Brain pericyte (primary cell): ENCODE measurements at regions not wholly inside any gene's neighbourhood (a gene's known extent, or its start where the extent isn't known, plus 50 kb on each side); places are given as distances from the start of the nearest gene placed in this dataset.
"Not testable (repeated sequence)": the region's sequence is repeated elsewhere in the genome, so short reads cannot be mapped to it uniquely, and the experiment has no call there.

ENCODE experiments used
- DNase-seq: peaks from one replicate; pipeline ENCODE4 v3.0.0-alpha.2; 2012; ENCODE audit warnings: low read depth, low spot score

- no peak for DNase-seq
Measured at GRCh38 chr20:51189814-51190782, 167.2 kb upstream of the KCNG1 start.

GRCh38 chr20:51188941-51189340 lies 166.0 kb upstream of the KCNG1 start:
- no peak for DNase-seq

DNA sequence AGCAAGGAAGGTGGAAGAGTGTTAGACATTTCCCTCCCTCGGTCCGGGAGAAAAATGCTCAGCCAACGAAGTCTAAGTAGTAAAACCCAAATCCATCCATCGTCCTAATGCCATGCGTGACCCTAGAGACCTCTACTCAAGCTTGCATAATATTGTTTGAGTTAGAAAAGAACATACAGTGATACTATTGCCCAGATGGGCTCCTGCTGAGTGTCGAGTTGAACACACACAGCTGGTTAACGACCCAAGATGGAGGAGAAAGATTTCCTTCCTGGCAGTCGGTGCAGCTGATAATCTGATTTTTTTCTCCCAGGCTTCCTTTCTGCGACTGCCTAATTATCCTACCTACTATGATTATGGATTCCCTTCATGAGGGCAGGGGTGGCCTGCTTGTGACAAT lies 164.4 kb upstream of the KCNG1 start:
- DNase-seq = no peak

DNA sequence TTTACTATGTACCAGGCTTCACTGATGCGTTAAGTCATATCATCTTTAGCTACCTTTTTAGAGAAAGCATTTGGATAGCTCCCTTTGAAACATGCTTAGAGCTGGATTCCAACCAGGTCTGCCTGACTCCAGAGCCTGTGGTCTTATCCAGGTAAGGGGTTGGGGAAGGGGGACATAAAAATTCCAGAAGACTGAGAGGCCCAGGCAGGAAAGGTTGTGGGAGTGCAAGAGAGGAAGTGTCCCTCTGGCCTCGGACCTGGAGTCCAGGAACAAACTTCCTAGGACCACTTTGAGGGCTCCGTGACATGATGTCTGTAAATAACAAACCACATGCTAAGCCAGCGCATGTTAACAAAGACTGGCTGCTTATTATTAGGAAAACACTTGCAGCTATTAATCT lies 163.0 kb upstream of the KCNG1 start:
- DNase-seq = no peak

GRCh38 chr20:51185277-51185676 lies 162.4 kb upstream of the KCNG1 start:
- DNase-seq = no peak

DNA sequence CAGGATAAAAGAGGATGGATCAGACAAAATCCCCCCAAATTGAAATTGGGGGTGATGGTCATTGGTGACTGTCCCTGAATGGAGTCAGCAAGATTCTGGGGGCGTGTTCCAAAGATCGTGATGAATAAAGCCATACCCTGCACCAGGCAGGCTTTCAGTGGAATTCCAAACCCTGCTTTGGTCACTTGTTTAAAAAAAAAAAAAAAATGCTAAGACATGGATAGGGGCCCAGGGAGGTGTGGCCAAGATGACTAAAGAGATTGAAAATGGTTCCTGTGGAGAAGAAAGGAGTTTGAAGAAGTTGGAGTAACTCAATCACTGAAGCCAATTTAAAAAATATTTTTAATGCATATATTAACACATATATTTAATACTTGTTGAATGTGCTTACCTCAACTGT lies 161.4 kb upstream of the KCNG1 start:
- no peak for DNase-seq

- DNase-seq = no peak
Measured at GRCh38 chr20:51183451-51183850, 160.5 kb upstream of the KCNG1 start.

DNA sequence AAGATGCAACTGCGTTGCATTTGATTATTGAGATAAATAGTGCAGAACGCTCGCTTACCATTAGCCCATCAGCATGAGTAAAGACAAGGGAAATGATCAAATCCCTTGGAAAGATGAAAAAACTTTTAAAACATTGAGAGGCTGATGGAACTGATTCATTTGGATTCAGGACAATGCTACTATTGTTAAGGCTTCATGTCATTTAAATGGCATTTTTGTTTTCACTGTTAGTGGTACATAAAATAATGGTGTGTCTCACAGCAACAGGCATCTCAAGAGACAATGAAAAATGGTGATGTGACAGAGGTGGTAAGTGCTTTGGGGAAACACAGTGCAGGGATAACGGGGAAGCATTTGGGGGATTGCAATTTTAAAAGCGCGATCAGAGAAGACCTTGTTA lies 159.7 kb upstream of the KCNG1 start:
- DNase-seq = no peak

DNA sequence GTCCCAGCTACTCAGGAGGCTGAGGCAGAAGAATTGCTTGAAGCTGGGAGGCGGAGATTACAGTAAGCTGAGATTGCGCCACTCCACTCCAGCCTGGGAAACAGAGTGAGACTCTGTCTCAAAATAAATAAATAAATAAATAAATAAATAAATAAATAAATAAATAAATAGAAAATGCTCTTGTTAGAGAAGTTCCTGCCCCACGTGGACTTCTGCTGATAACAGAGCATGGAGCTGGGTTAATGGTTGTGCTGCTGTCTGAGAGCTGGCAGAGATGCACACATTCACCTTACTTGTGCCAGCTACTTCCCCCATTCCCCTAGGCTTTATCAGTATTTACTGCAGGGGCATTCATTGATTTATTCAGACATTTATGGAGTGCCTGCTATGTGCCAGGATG lies 155.2 kb upstream of the KCNG1 start:
- no peak for DNase-seq

GRCh38 chr20:51176876-51177275 lies 154.0 kb upstream of the KCNG1 start:
- DNase-seq = no peak

DNA sequence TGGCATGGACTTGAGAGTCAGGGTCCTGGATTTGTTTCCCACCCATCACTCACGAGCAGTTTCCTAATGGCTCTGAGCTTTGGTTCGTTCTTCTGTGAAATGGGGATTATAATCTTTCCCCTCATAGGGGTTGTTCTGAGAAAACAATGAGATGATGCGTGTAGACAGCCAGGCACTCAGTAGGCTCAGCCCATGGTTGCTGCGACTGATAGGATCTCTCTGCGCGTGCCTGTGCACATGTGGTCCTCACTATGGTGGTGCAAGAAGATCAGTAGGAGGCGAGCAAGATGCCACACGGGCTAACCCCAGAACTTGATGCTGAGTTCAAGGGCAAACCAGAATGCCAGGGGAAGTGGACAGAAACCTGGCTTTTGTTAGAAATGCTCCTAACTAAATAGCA lies 153.5 kb upstream of the KCNG1 start:
- no peak for DNase-seq

DNA sequence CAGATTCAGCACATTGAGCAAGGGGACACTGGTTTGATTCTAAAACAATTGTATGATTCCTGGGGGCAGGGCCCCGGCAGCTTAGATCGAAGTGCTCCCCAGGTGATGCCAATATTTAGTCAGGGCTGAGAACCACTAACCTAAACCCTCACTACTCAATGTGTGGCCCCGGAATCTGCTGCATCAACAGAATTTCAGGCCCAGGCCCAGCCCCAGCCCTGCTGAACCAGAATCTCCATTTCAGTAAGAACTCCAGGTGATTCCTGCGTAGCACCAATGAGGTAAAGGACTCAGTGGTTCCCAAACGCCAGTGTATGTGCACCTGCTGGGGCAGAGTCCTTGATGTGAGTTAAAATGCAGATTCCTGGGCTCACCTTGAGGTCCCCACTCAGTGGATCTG lies 152.8 kb upstream of the KCNG1 start:
- DNase-seq = no peak

DNA sequence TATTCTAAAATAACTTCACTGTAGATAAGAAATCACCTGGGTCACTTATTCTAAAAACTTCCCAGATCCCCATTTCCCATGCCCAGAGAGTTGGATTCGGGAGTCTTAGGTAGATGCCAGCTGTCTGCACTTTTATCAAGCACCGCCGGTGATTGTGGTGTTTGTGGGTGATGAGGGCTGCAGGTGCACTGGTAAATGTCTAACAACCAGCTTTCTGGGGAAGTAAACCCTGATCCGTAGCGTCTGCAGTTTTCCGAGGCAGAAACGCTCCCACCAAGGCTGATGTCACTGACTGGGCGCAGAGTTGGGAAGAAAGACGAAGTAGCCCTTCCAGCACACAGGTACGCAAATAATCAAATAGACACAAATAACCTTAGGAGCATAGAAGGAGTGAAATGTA lies 152.2 kb upstream of the KCNG1 start:
- no peak for DNase-seq

GRCh38 chr20:51174536-51174935 lies 151.6 kb upstream of the KCNG1 start:
- DNase-seq = no peak

- no peak for DNase-seq
Measured at GRCh38 chr20:51172558-51173428, 149.9 kb upstream of the KCNG1 start.

GRCh38 chr20:51171141-51171540 lies 148.2 kb upstream of the KCNG1 start:
- no peak for DNase-seq

GRCh38 chr20:51169813-51170212 lies 146.9 kb upstream of the KCNG1 start:
- no peak for DNase-seq

- not testable (repeated sequence) for DNase-seq
Measured at GRCh38 chr20:51167911-51168310, 145.0 kb upstream of the KCNG1 start.

- no peak for DNase-seq
Measured at GRCh38 chr20:51166489-51166888, 143.6 kb upstream of the KCNG1 start.

GRCh38 chr20:51165131-51165530 lies 142.2 kb upstream of the KCNG1 start:
- no peak for DNase-seq

DNA sequence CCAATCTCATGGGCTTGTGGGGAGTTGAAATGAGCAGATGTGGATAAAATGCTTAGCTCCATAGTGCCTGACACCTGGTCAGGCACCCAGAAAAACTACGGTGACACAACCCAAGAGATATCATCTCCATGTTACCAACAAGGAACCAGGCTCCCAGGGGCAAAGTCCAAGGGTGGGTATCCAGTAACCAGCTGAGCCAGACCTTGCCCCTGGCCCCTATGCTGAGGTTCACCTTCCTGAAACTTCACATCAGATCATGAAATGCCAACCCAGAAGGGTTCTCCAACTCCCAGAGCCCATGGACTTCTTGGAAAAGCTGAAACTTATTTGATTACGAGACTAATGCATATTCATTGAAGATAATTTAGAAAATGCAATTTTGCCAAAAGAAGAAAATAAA lies 141.8 kb upstream of the KCNG1 start:
- no peak for DNase-seq

DNA sequence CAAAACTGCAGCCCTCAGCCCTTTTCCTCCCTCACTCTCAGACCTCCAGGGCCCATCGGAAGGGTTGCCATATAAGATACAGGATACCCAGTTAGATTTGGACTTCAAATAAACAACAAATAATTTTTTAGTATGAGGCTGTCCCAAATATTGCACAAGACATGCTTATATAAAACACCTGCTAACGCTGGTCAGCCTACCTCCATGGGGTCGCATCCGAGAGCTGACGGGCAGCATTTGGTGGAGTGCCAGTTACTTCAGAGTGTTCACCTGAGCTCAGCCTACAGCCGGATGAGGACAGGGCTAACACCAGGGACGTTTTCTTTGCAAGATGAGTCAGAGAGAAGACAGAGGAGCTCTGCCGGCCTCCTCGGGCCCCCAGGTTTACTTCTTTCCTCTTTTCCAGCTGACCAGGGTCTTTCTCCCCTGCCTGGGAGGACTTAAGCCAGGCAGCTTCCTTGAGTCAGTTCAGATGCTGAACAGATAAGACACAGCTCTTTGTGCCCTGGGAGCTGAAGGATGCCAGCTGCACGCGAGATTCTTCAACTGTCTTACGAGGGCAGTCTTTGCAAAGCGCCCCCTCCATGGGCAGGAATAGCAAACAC lies 141.2 kb upstream of the KCNG1 start:
- DNase-seq = no peak
